ENCODE measurements at regions not wholly inside any gene's neighbourhood (a gene's known extent, or its start where the extent isn't known, plus 50 kb on each side); places are given as distances from the start of the nearest gene placed in this dataset.

GRCh38 chr9:78682216-78682615 is 385.3 kb downstream of the PSAT1 start:
- no peak overlapping the region for H3K18ac ChIP-seq (ENCODE audit: extremely low read depth, low read length)
- no peak overlapping the region for H2BK20ac ChIP-seq (ENCODE audit: low read length)
- no peak overlapping the region for H3K4me3 ChIP-seq (ENCODE audit: extremely low read depth in 1 of 4, insufficient read depth in 2 of 4, low read depth in 3 of 4, low read length in 4 of 4)
- no peak overlapping the region for H2AFZ ChIP-seq (ENCODE audit: low read length)
- H3K4me2 ChIP-seq (ENCODE audit: insufficient read depth in 1 of 2, low read depth in 2 of 2, low read length in 2 of 2) = no peak overlapping the region
- no peak overlapping the region for H4K5ac ChIP-seq (ENCODE audit: insufficient read length, low read depth, low read length)
- no peak overlapping the region for H3K23ac ChIP-seq (ENCODE audit: insufficient read length)
- H4K91ac ChIP-seq (replicated peaks; ENCODE audit: insufficient read length, low read length) = no peak overlapping the region
- H3K4ac ChIP-seq (replicated peaks; ENCODE audit: insufficient read length, low read depth, low read length) = no peak overlapping the region
- no peak overlapping the region for H3K27ac ChIP-seq (ENCODE audit: low read depth, low read length)
- H4K8ac ChIP-seq (ENCODE audit: extremely low read depth, insufficient read depth, low read length) = no peak overlapping the region
- ChIA-PET CTCF (ENCODE audit: partially characterized antibody) (interaction anchor here (0.6 to 1.5 kb wide), 3 partner anchors 11 to 1056 kb away, joined by 3 read pairs; no protein-coding TSS in a partner anchor), POLR2A (ENCODE audit: partially characterized antibody) (no interaction called here)
- TF ChIP-seq, protein P1, sequence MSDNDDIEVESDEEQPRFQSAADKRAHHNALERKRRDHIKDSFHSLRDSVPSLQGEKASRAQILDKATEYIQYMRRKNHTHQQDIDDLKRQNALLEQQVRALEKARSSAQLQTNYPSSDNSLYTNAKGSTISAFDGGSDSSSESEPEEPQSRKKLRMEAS (IDR thresholded peaks at IDR 0.05) = no peak
- TF ChIP-seq RNF2 (IDR thresholded peaks at IDR 0.05; ENCODE audit: borderline replicate concordance, low read depth, low read length, missing control alignments, poor library complexity, severe bottlenecking) (no peak), RAD21 (IDR thresholded peaks at IDR 0.05 in 1 of 2, conservative IDR thresholded peaks at IDR 0.05 in 1 of 2; ENCODE audit: low read depth in 2 of 2, low read length in 2 of 2) (no peak), TAF1 (IDR thresholded peaks at IDR 0.05; ENCODE audit: low read depth, low read length) (no peak), CREB1 (IDR thresholded peaks at IDR 0.05) (no peak), SIX5 (IDR thresholded peaks at IDR 0.05; ENCODE audit: low read depth, low read length) (no peak), YY1 (IDR thresholded peaks at IDR 0.05; ENCODE audit: low read depth, low read length) (no peak), KDM1A (IDR thresholded peaks at IDR 0.05; ENCODE audit: borderline replicate concordance, low read length) (no peak), CTBP2 (IDR thresholded peaks at IDR 0.05; ENCODE audit: borderline replicate concordance, insufficient read depth, insufficient read length, low read length) (no peak), CHD2 (IDR thresholded peaks at IDR 0.05; ENCODE audit: low read length) (no peak), PHF8 (conservative IDR thresholded peaks at IDR 0.05; ENCODE audit: low read depth, low read length) (no peak), SIN3A (conservative IDR thresholded peaks at IDR 0.05 in 1 of 2, IDR thresholded peaks at IDR 0.05 in 1 of 2; ENCODE audit: low read depth in 1 of 2, low read length in 2 of 2) (no peak), ASH2L (IDR thresholded peaks at IDR 0.05; ENCODE audit: low read length) (no peak), GABPA (IDR thresholded peaks at IDR 0.05; ENCODE audit: borderline replicate concordance, insufficient read depth, low read length) (no peak)
- no peaks in the 10 kb centered on the region for H3K79me2 ChIP-seq (ENCODE audit: control insufficient read depth in 1 of 2, insufficient read depth in 2 of 2, low read length in 2 of 2)
- 77% methylated on average over 5 of the region's 5 CpGs; no CpG with 5 or more reads in 1 of the 2 experiments for WGBS, 2 experiments (ENCODE audit: extremely low coverage in 1 of 2, insufficient coverage in 1 of 2, insufficient read length in 1 of 2, insufficient replicate concordance in 2 of 2, low coverage in 1 of 2, low lambda C conversion rate in 2 of 2, missing lambda C conversion rate in 1 of 2)
- H4K20me1 ChIP-seq (replicated peaks in 1 of 2; ENCODE audit: control insufficient read depth in 1 of 2, insufficient read depth in 2 of 2, low read length in 2 of 2) = no peaks in the 10 kb centered on the region
- H3K14ac ChIP-seq (ENCODE audit: insufficient read length) = no peak overlapping the region
- no peak for FAIRE-seq
- H3K23me2 ChIP-seq (ENCODE audit: low read depth, low read length) = no peaks in the 10 kb centered on the region
- H2AK5ac ChIP-seq (ENCODE audit: low read depth, low read length) = no peak overlapping the region
- H3K27me3 ChIP-seq (replicated peaks in 1 of 4; ENCODE audit: control insufficient read depth in 3 of 4, extremely low read depth in 1 of 4, insufficient read depth in 3 of 4, low read length in 3 of 4) = no peaks in the 10 kb centered on the region
- H2BK12ac ChIP-seq (ENCODE audit: low read depth, low read length) = no peak overlapping the region
- no peak for DNase-seq (ENCODE audit: low read depth in 1 of 2, low spot score in 2 of 2)
- no peak overlapping the region for H2BK120ac ChIP-seq (replicated peaks; ENCODE audit: low read depth, low read length)
- H3K79me1 ChIP-seq (ENCODE audit: low read depth, low read length) = no peaks in the 10 kb centered on the region
- no peak overlapping the region for H2BK15ac ChIP-seq (ENCODE audit: low read length)
- H3K56ac ChIP-seq (replicated peaks; ENCODE audit: insufficient read length, low read depth, low read length) = no peak overlapping the region
- no peaks in the 10 kb centered on the region for H3K36me3 ChIP-seq (ENCODE audit: control insufficient read depth in 2 of 4, insufficient read depth in 4 of 4, low read length in 3 of 4)
- H3K9ac ChIP-seq (replicated peaks in 1 of 4; ENCODE audit: extremely low read depth in 1 of 4, low read depth in 3 of 4, low read length in 3 of 4) = no peak overlapping the region
- H3K4me1 ChIP-seq (replicated peaks in 1 of 4; ENCODE audit: control insufficient read depth in 3 of 4, insufficient read depth in 4 of 4, low read length in 3 of 4) = peaks cover 0 to 4% (median 0%) of the 10 kb centered on the region in 4 experiments; a peak in 1 of 7 replicates
- no peak overlapping the region for H2BK5ac ChIP-seq (ENCODE audit: low read depth, low read length)
- no peaks in the 10 kb centered on the region for H3K9me3 ChIP-seq (ENCODE audit: insufficient read depth in 2 of 2, low read depth in 1 of 2, low read length in 1 of 2)
